SK-N-DZ (cell line): ENCODE measurements at regions not wholly inside any gene's neighbourhood (a gene's known extent, or its start where the extent isn't known, plus 50 kb on each side); places are given as distances from the start of the nearest gene placed in this dataset.
A peak's percentile ranks its signal among the peaks of the same experiment; 100 is the strongest.
"Not testable (repeated sequence)": the region's sequence is repeated elsewhere in the genome, so short reads cannot be mapped to it uniquely, and the experiment has no call there.

ENCODE experiments used
- DNase-seq: peaks from one replicate; pipeline ENCODE4 v3.0.0-alpha.2; 2015; ENCODE audit warnings: low spot score

- DNase-seq, result not testable (repeated sequence)
Observed at GRCh38 chr16:29182940-29183868, 198.4 kb downstream of the LAT start.

GRCh38 chr16:29182501-29182900 lies 197.6 kb downstream of the LAT start:
- no peak for DNase-seq

GRCh38 chr16:29181921-29182411 lies 197.1 kb downstream of the LAT start:
- DNase-seq, result not testable (repeated sequence)

GRCh38 chr16:29181254-29181780 lies 196.5 kb downstream of the LAT start:
- not testable (repeated sequence) for DNase-seq

- DNase-seq, result not testable (repeated sequence)
Observed at GRCh38 chr16:29180206-29180600, 195.4 kb downstream of the LAT start.

- DNase-seq, result peak; percentile 66
Observed at GRCh38 chr16:29179401-29180205, 194.8 kb downstream of the LAT start.

- peak; percentile 87 for DNase-seq
Observed at GRCh38 chr16:29177888-29178726, 193.3 kb downstream of the LAT start.

GRCh38 chr16:29177203-29177887 lies 192.5 kb downstream of the LAT start:
- DNase-seq, result peak; percentile 89

GRCh38 chr16:29176822-29177202 lies 192.0 kb downstream of the LAT start:
- DNase-seq, result not testable (repeated sequence)

- DNase-seq, result not testable (repeated sequence)
Observed at GRCh38 chr16:29176154-29176470, 191.3 kb downstream of the LAT start.

GRCh38 chr16:29175411-29176153 lies 190.7 kb downstream of the LAT start:
- not testable (repeated sequence) for DNase-seq

GRCh38 chr16:29173371-29174305 lies 188.8 kb downstream of the LAT start:
- DNase-seq, result not testable (repeated sequence)

- DNase-seq, result not testable (repeated sequence)
Observed at GRCh38 chr16:29172098-29172724, 187.4 kb downstream of the LAT start.

GRCh38 chr16:29171296-29171695 lies 186.4 kb downstream of the LAT start:
- DNase-seq, result not testable (repeated sequence)

- DNase-seq, result peak; percentile 83
Observed at GRCh38 chr16:29170393-29171119, 185.7 kb downstream of the LAT start.

- DNase-seq, result peak; percentile 59
Observed at GRCh38 chr16:29169295-29169994, 184.6 kb downstream of the LAT start.
